GM23338 (cell line): ENCODE measurements at regions not wholly inside any gene's neighbourhood (a gene's known extent, or its start where the extent isn't known, plus 50 kb on each side); places are given as distances from the start of the nearest gene placed in this dataset.

ENCODE experiments used
- ATAC-seq: fragments of 200-7000 bp; cut with Tn5 transposase; 3 replicates; pipeline ENCODE4 v1.9.1; 2020
- DNase-seq: peaks from one replicate; pipeline ENCODE4 v3.0.0-alpha.2; 2015; ENCODE audit warnings: low spot score
- H2AFZ ChIP-seq: fragments of 200-600 bp; sonication (generic); 2 replicates; pipeline ENCODE4 v1.8.0; 2016; ENCODE audit warnings: antibody characterized with exemption, mild to moderate bottlenecking, moderate library complexity
- H3F3A ChIP-seq: fragments of 200-600 bp; sonication (generic); replicated peaks from 2 replicates; pipeline ENCODE4 v1.8.0; 2017; ENCODE audit warnings: antibody characterized with exemption, mixed run types, low read depth
- H3K27ac ChIP-seq: fragments of 200-600 bp; sonication (generic); 2 replicates; pipeline ENCODE4 v1.6.1; 2016; ENCODE audit warnings: low read depth
- H3K27me3 ChIP-seq: fragments of 200-600 bp; sonication (generic); 2 replicates; pipeline ENCODE4 v1.8.0; 2016; ENCODE audit warnings: mild to moderate bottlenecking, mixed run types, moderate library complexity; ENCODE audit not compliant: insufficient read depth
- H3K36me3 ChIP-seq: fragments of 200-600 bp; sonication (generic); 2 replicates; pipeline ENCODE4 v1.8.0; 2016; ENCODE audit warnings: mild to moderate bottlenecking; ENCODE audit not compliant: insufficient read depth
- H3K4me1 ChIP-seq: fragments of 200-600 bp; sonication (generic); 2 replicates; pipeline ENCODE4 v1.8.0; 2016; ENCODE audit warnings: mild to moderate bottlenecking, moderate library complexity; ENCODE audit not compliant: insufficient read depth
- H3K4me2 ChIP-seq: fragments of 200-600 bp; sonication (generic); 2 replicates; pipeline ENCODE4 v1.7.1; 2017; ENCODE audit warnings: mixed run types
- H3K4me3 ChIP-seq: fragments of 200-600 bp; sonication (generic); 2 replicates; pipeline ENCODE4 v1.6.1; 2016; ENCODE audit warnings: mixed run types
- H3K79me2 ChIP-seq: fragments of 200-600 bp; sonication (generic); replicated peaks from 2 replicates; pipeline ENCODE4 v1.8.0; 2017; ENCODE audit warnings: mild to moderate bottlenecking; ENCODE audit not compliant: insufficient read depth
- H3K9me2 ChIP-seq: fragments of 200-600 bp; sonication (generic); 2 replicates; pipeline ENCODE4 v1.8.0; 2017; ENCODE audit not compliant: insufficient read depth
- H4K20me1 ChIP-seq: fragments of 200-600 bp; sonication (generic); replicated peaks from 2 replicates; pipeline ENCODE4 v1.8.0; 2017; ENCODE audit warnings: mild to moderate bottlenecking; ENCODE audit not compliant: insufficient read depth
- H3K27ac Mint-ChIP-seq: 2 replicates; pipeline ENCODE4 v1.8.0; 2020; ENCODE audit warnings: inconsistent platforms, mild to moderate bottlenecking, moderate library complexity, mixed read lengths
- H3K27me3 Mint-ChIP-seq: 3 replicates; pipeline ENCODE4 v1.8.0; 2022; ENCODE audit warnings: low read depth, mild to moderate bottlenecking, moderate library complexity, mixed read lengths, inconsistent platforms; ENCODE audit not compliant: insufficient read depth, poor library complexity
- H3K36me3 Mint-ChIP-seq: 3 replicates; pipeline ENCODE4 v1.8.0; 2021; ENCODE audit warnings: low read depth, mild to moderate bottlenecking, inconsistent platforms, moderate library complexity, mixed read lengths
- H3K4me1 Mint-ChIP-seq: 3 replicates; pipeline ENCODE4 v1.8.0; 2020; ENCODE audit warnings: mild to moderate bottlenecking, inconsistent platforms, mixed read lengths
- H3K4me3 Mint-ChIP-seq: 3 replicates; pipeline ENCODE4 v1.8.0; 2021; ENCODE audit warnings: moderate library complexity, mild to moderate bottlenecking, inconsistent platforms, mixed read lengths
- H3K9me3 Mint-ChIP-seq: 3 replicates; pipeline ENCODE4 v1.8.0; 2020; ENCODE audit warnings: moderate library complexity, mild to moderate bottlenecking, inconsistent platforms, mixed read lengths
- CREB1 ChIP-seq: fragments of 250-450 bp; sonication (Bioruptor Pico); IDR thresholded peaks from 2 replicates; pipeline ENCODE4 v1.5.0; 2020; ENCODE audit warnings: low read depth, mild to moderate bottlenecking, moderate library complexity
- ETS1 ChIP-seq: IDR thresholded peaks from 2 replicates; pipeline ENCODE4 v1.6.1; 2016; ENCODE audit warnings: antibody characterized with exemption
- EZH2 ChIP-seq: fragments of 200-600 bp; sonication (generic); IDR thresholded peaks from one replicate; pipeline ENCODE4 v1.8.0; 2017; ENCODE audit warnings: antibody characterized with exemption, mild to moderate bottlenecking, low read depth; ENCODE audit not compliant: unreplicated experiment
- EZH2phosphoT487 ChIP-seq: fragments of 200-600 bp; sonication (generic); IDR thresholded peaks from one replicate; pipeline ENCODE4 v1.8.1; 2018; ENCODE audit warnings: antibody characterized with exemption; ENCODE audit not compliant: unreplicated experiment
- JUNB ChIP-seq: IDR thresholded peaks from one replicate; pipeline ENCODE4 v1.6.1; 2016; ENCODE audit warnings: antibody characterized with exemption; ENCODE audit not compliant: unreplicated experiment
- POLR2AphosphoS5 ChIP-seq: IDR thresholded peaks from 2 replicates; pipeline ENCODE4 v1.6.1; 2016; ENCODE audit warnings: antibody characterized with exemption, low read depth
- STAT1 ChIP-seq: IDR thresholded peaks from one replicate; pipeline ENCODE4 v1.6.1; 2016; ENCODE audit warnings: antibody characterized with exemption; ENCODE audit not compliant: unreplicated experiment
- ZNF114 ChIP-seq: fragments of 250-450 bp; sonication (Bioruptor Pico); IDR thresholded peaks from 2 replicates; pipeline ENCODE4 v1.5.0; 2020; ENCODE audit warnings: mild to moderate bottlenecking, moderate library complexity
- ZNF331 ChIP-seq: fragments of 250-450 bp; sonication (Bioruptor Pico); IDR thresholded peaks from 2 replicates; pipeline ENCODE4 v1.5.0; 2020; ENCODE audit warnings: low read depth, mild to moderate bottlenecking, moderate library complexity
- TF ChIP-seq, protein P1 (sequence below): fragments of 250-450 bp; sonication (Bioruptor Pico); IDR thresholded peaks from 2 replicates; pipeline ENCODE4 v1.5.0; 2020; ENCODE audit warnings: mild to moderate bottlenecking, moderate library complexity
- TF ChIP-seq, protein P2 (sequence below), 2 experiments: fragments of 200-600 bp in 1 of 2; sonication (generic) in 1 of 2; conservative IDR thresholded peaks; 2 replicates each; pipeline versions ENCODE4 v1.5.1 to v1.6.1; 2016 to 2017; ENCODE audit warnings: antibody characterized with exemption in 2 of 2, low read depth in 2 of 2, mild to moderate bottlenecking in 2 of 2, moderate library complexity in 1 of 2

- TF ChIP-seq, protein P1, sequence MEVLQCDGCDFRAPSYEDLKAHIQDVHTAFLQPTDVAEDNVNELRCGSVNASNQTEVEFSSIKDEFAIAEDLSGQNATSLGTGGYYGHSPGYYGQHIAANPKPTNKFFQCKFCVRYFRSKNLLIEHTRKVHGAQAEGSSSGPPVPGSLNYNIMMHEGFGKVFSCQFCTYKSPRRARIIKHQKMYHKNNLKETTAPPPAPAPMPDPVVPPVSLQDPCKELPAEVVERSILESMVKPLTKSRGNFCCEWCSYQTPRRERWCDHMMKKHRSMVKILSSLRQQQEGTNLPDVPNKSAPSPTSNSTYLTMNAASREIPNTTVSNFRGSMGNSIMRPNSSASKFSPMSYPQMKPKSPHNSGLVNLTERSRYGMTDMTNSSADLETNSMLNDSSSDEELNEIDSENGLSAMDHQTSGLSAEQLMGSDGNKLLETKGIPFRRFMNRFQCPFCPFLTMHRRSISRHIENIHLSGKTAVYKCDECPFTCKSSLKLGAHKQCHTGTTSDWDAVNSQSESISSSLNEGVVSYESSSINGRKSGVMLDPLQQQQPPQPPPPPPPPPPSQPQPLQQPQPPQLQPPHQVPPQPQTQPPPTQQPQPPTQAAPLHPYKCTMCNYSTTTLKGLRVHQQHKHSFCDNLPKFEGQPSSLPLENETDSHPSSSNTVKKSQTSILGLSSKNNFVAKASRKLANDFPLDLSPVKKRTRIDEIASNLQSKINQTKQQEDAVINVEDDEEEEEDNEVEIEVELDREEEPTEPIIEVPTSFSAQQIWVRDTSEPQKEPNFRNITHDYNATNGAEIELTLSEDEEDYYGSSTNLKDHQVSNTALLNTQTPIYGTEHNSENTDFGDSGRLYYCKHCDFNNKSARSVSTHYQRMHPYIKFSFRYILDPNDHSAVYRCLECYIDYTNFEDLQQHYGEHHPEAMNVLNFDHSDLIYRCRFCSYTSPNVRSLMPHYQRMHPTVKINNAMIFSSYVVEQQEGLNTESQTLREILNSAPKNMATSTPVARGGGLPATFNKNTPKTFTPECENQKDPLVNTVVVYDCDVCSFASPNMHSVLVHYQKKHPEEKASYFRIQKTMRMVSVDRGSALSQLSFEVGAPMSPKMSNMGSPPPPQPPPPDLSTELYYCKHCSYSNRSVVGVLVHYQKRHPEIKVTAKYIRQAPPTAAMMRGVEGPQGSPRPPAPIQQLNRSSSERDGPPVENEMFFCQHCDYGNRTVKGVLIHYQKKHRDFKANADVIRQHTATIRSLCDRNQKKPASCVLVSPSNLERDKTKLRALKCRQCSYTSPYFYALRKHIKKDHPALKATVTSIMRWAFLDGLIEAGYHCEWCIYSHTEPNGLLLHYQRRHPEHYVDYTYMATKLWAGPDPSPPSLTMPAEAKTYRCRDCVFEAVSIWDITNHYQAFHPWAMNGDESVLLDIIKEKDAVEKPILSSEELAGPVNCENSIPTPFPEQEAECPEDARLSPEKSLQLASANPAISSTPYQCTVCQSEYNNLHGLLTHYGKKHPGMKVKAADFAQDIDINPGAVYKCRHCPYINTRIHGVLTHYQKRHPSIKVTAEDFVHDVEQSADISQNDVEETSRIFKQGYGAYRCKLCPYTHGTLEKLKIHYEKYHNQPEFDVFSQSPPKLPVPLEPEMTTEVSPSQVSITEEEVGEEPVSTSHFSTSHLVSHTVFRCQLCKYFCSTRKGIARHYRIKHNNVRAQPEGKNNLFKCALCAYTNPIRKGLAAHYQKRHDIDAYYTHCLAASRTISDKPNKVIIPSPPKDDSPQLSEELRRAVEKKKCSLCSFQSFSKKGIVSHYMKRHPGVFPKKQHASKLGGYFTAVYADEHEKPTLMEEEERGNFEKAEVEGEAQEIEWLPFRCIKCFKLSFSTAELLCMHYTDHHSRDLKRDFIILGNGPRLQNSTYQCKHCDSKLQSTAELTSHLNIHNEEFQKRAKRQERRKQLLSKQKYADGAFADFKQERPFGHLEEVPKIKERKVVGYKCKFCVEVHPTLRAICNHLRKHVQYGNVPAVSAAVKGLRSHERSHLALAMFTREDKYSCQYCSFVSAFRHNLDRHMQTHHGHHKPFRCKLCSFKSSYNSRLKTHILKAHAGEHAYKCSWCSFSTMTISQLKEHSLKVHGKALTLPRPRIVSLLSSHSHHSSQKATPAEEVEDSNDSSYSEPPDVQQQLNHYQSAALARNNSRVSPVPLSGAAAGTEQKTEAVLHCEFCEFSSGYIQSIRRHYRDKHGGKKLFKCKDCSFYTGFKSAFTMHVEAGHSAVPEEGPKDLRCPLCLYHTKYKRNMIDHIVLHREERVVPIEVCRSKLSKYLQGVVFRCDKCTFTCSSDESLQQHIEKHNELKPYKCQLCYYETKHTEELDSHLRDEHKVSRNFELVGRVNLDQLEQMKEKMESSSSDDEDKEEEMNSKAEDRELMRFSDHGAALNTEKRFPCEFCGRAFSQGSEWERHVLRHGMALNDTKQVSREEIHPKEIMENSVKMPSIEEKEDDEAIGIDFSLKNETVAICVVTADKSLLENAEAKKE (CRISPR knock-in tag), result no peak
- no peak for TF ChIP-seq STAT1
- TF ChIP-seq ZNF114 (CRISPR knock-in tag), result no peak
- TF ChIP-seq EZH2phosphoT487, result no peak
- no peak for TF ChIP-seq JUNB
- TF ChIP-seq ZNF331 (CRISPR knock-in tag), result no peak
- no peak for TF ChIP-seq CREB1 (CRISPR knock-in tag)
Observed at GRCh38 chr12:132407992-132408391, 78.6 kb upstream of the GALNT9 start (continued).

DNA sequence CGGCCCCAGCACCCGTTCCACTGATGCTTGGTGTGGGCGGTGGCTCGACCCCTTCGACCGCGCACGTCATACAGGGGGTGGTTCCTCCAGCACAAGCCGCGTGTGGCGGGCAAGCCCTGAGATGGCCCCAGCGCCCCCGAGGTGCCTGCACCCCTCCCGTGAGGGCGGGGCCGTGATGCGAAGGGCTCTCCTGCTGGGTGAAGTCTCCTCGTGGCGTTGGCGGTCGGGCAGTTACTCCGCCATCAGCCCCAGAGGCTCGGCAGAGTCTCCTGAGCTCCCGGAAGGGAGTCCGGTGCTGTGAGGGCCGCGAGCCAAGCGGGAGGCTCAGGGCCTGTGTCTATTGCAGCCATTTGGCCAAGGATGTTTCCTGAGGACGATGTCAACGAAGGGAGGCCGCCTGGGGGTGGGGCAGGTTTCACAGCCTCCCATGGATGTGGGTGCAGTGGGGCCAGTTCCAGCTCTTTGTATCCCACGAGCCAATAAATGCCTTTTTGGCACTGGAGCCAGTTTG, 78.1 kb upstream of the GALNT9 start:
- Histone ChIP-seq H2AFZ (no peak overlapping the region), H3K79me2 (no peaks in the 10 kb centered on the region), H3K9me2 (no peaks in the 10 kb centered on the region), H3F3A (no peaks in the 10 kb centered on the region), H3K4me2 (no peak overlapping the region), H3K4me3 (no peak overlapping the region), H3K27me3 (no peaks in the 10 kb centered on the region), H3K4me1 (no peaks in the 10 kb centered on the region), H3K27ac (no peak overlapping the region), H3K36me3 (no peaks in the 10 kb centered on the region), H4K20me1 (no peaks in the 10 kb centered on the region)
- no peaks in the 10 kb centered on the region for H3K4me1 Mint-ChIP-seq
- ATAC-seq (no peak), DNase-seq (no peak)
- no peak for TF ChIP-seq ZNF114 (CRISPR knock-in tag)
- TF ChIP-seq ZNF331 (CRISPR knock-in tag), result no peak
- TF ChIP-seq, protein P2, sequence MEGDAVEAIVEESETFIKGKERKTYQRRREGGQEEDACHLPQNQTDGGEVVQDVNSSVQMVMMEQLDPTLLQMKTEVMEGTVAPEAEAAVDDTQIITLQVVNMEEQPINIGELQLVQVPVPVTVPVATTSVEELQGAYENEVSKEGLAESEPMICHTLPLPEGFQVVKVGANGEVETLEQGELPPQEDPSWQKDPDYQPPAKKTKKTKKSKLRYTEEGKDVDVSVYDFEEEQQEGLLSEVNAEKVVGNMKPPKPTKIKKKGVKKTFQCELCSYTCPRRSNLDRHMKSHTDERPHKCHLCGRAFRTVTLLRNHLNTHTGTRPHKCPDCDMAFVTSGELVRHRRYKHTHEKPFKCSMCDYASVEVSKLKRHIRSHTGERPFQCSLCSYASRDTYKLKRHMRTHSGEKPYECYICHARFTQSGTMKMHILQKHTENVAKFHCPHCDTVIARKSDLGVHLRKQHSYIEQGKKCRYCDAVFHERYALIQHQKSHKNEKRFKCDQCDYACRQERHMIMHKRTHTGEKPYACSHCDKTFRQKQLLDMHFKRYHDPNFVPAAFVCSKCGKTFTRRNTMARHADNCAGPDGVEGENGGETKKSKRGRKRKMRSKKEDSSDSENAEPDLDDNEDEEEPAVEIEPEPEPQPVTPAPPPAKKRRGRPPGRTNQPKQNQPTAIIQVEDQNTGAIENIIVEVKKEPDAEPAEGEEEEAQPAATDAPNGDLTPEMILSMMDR (conservative IDR thresholded peaks at IDR 0.05; ENCODE audit: low read depth in 2 of 2), result no peak
- TF ChIP-seq EZH2phosphoT487, result no peak
- no peak for TF ChIP-seq CREB1 (CRISPR knock-in tag)
- TF ChIP-seq POLR2AphosphoS5, result no peak
- no peak for TF ChIP-seq ETS1
- TF ChIP-seq EZH2, result no peak
- H3K27me3 Mint-ChIP-seq, result peaks cover 25% of the 10 kb centered on the region
- no peaks in the 10 kb centered on the region for H3K36me3 Mint-ChIP-seq
- H3K4me3 Mint-ChIP-seq, result no peak overlapping the region
- no peaks in the 10 kb centered on the region for H3K9me3 Mint-ChIP-seq
- H3K27ac Mint-ChIP-seq, result no peak overlapping the region
